Germinal center (tissue), 1 donor: ENCODE measurements at regions not wholly inside any gene's neighbourhood (a gene's known extent, or its start where the extent isn't known, plus 50 kb on each side); places are given as distances from the start of the nearest gene placed in this dataset.
"Not testable (repeated sequence)": the region's sequence is repeated elsewhere in the genome, so short reads cannot be mapped to it uniquely, and the experiment has no call there.

Experiments
- DNase-seq: peaks from one replicate; pipeline ENCODE4 v3.0.0; 2012; ENCODE audit warnings: mixed read lengths, low spot score

GRCh38 chr4:18479825-18480224, 458.3 kb upstream of the LCORL start:
- no peak for DNase-seq

DNA sequence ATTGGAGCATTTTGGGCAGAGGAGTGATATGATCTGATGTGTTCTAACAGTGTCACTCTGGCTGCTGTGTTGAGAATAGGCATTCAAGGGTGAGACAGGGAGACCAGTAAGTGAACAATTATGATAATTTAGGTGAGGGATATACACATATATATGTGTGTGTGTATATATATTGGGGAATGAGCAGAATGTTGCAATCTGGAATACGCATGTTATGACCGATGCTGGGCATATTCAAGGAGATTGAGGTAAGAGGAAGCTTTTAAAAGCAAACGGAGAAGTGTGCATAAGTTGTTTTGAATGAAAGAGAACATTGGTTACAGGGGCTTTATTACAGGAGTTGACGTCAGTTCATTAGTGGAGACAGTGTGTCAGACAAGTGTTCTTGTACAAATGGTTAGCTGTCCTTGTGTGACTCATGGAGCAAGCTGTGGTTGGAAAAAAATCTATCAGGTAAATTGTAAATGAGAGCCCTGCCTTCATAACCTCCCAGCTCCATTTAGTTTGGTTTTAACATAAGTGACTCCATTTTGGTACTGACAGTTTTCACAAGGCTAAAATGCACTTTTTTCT, 442.5 kb upstream of the LCORL start:
- DNase-seq, result no peak

- no peak for DNase-seq
Observed at GRCh38 chr4:18458465-18458864, 436.9 kb upstream of the LCORL start.

GRCh38 chr4:18454349-18454748, 432.8 kb upstream of the LCORL start:
- no peak for DNase-seq

- no peak for DNase-seq
Observed at GRCh38 chr4:18445110-18445509, 423.6 kb upstream of the LCORL start.

- no peak for DNase-seq
Observed at GRCh38 chr4:18444206-18444605, 422.7 kb upstream of the LCORL start.

- no peak for DNase-seq
Observed at GRCh38 chr4:18442957-18443356, 421.4 kb upstream of the LCORL start.

- no peak for DNase-seq
Observed at GRCh38 chr4:18441676-18442075, 420.1 kb upstream of the LCORL start.

DNA sequence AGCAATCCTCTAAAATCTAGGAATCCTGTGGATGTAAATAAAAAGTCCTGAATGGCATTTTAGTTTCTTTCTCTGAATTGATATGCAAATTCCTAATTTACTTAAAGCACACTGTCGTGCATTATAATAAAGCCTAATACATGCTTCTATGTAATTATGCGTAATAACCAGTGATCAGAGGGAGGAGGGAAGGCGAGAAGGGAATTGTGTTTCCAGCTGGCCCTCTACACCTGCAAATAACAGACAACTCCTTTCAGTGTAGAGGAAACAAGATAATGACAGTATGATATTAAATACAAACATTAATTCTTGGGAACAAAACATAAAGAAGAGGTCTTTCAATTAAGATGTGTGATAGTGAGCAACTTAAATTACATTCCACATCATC, 419.6 kb upstream of the LCORL start:
- DNase-seq, result no peak

GRCh38 chr4:18440527-18441202, 419.1 kb upstream of the LCORL start:
- DNase-seq, result no peak

DNA sequence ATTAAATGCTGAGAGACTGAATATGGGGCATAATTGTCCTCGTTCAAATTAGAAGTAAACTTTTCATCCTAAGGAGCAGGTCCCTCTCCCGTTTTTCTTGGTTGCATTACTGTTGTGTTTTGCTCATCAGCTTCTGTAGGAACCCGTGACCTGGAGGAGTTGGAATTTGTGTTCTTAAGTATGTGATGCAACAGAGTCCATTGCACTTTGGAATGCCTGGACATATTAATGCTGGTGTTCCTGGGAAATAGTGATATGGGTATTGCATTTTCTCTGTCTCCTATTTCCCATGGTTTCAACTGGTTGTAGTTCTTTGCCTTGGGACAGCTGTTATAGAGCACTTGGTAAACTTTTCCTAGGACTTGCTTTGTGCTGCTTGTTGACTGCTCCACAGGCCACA, 417.8 kb upstream of the LCORL start:
- DNase-seq, result no peak

- no peak for DNase-seq
Observed at GRCh38 chr4:18435781-18436180, 414.2 kb upstream of the LCORL start.

DNA sequence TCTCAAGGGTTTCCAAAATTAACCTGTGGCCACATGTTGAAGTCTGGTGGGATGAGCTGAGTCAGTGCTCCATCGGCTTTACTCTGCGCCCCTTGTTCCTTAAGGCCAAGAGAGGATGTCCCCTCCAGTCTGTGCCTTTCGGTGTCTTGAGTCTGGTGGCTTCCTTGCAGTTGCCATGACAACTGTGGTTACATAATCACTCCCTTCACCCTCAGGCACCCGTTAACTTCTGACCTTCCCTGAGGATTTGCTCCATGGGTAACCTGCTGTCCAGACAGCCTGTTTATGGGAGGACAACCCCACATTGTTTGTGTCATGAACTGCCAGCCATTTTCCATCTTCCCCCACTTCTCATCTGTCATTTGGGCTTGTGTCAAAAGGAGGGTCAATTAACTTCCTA, 401.1 kb upstream of the LCORL start:
- DNase-seq, result no peak

DNA sequence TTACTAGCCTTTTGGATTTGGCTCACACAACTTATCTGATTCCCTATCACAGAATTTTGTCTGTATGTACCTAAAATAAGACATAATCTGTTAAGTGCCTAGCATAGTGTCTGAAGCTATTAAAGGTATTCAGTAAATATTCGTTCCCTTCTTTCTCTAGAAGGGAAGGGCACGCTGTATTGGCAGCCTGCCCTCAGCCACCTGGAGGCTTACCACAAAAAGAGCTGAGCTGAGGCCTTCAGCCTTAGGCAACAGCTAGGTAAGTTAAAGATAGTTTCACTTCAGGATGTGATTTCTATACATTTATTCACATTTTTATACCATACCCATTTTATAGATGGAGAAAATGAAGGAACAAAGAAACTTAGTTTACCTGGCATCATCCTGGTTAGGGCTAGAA, 400.0 kb upstream of the LCORL start:
- DNase-seq, result no peak

GRCh38 chr4:18419780-18420179, 398.2 kb upstream of the LCORL start:
- no peak for DNase-seq

DNA sequence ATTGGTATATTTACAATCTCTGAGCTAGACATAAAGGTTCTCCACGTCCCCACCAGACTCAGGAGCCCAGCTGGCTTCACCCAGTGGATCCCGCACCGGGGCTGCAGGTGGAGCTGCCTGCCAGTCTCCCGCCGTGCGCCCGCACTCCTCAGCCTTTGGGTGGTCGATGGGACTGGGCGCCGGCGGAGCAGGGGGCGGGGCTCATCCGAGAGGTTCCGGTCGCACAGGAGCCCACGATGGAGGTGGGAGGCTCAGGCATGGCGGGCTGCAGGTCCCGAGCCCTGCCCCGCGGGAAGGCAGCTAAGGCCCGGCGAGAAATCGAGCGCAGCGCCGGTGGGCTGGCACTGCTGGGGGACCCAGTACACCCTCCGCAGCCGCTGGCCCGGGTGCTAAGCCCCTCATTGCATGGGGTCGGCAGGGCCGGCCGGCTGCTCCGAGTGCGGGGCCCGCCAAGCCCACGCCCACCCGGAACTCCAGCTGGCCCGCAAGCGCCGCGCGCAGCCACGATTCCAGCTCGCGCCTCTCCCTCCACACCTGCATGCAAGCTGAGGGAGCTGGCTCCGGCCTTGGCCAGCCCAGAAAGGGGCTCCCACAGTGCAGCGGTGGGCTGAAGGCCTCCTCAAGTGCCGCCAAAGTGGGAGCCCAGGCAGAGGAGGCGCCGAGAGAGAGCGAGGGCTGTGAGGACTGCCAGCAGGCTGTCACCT, 396.8 kb upstream of the LCORL start:
- DNase-seq, result not testable (repeated sequence)

GRCh38 chr4:18417651-18418050, 396.1 kb upstream of the LCORL start:
- DNase-seq, result not testable (repeated sequence)

- DNase-seq, result no peak
Observed at GRCh38 chr4:18406264-18406663, 384.7 kb upstream of the LCORL start.

- no peak for DNase-seq
Observed at GRCh38 chr4:18405054-18405453, 383.5 kb upstream of the LCORL start.

- no peak for DNase-seq
Observed at GRCh38 chr4:18404642-18405041, 383.1 kb upstream of the LCORL start.

- DNase-seq, result no peak
Observed at GRCh38 chr4:18403327-18403726, 381.8 kb upstream of the LCORL start.

DNA sequence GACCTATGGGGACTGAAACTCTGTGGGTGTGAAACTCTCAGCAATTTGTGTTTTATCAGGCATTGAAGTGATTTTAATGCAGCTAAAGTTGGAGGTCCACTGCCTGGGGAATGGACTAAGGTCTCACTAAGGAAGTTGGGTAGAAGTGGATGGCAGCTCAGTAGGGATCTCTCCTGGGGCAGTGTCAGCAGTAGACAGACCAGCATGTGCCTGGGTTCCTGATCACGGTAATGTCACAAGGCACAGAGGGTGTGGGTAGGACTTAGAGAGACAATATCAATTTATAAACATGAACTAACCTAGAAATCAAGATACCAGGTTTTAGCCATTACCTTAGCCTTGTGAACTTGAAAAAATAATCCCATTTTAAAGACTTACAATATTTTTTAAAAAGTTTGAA, 380.3 kb upstream of the LCORL start:
- no peak for DNase-seq

DNA sequence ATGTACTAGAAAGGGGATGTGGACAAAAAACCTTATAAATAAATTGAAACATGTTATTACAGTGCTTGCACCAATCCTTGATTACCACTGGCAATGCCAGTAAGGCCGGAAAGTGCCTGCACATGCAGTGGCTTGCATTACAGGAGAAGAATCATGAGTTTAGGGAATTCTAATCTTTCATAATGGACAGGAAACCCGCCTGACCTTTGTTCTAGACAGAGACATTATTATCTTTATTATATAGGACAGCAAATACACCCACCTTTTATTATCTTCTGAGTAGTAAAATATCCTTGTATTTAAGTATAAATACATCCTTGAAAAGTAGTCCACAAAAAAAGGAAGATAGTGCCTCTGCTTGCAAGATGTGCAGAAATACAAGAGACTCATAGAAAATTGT, 379.9 kb upstream of the LCORL start:
- no peak for DNase-seq

- DNase-seq, result no peak
Observed at GRCh38 chr4:18398661-18399060, 377.1 kb upstream of the LCORL start.
